ENCODE measurements at regions not wholly inside any gene's neighbourhood (a gene's known extent, or its start where the extent isn't known, plus 50 kb on each side); places are given as distances from the start of the nearest gene placed in this dataset.

GRCh38 chr12:127820271-127820670, 446.7 kb upstream of the TMEM132C start:
- TF ChIP-seq, protein P1, sequence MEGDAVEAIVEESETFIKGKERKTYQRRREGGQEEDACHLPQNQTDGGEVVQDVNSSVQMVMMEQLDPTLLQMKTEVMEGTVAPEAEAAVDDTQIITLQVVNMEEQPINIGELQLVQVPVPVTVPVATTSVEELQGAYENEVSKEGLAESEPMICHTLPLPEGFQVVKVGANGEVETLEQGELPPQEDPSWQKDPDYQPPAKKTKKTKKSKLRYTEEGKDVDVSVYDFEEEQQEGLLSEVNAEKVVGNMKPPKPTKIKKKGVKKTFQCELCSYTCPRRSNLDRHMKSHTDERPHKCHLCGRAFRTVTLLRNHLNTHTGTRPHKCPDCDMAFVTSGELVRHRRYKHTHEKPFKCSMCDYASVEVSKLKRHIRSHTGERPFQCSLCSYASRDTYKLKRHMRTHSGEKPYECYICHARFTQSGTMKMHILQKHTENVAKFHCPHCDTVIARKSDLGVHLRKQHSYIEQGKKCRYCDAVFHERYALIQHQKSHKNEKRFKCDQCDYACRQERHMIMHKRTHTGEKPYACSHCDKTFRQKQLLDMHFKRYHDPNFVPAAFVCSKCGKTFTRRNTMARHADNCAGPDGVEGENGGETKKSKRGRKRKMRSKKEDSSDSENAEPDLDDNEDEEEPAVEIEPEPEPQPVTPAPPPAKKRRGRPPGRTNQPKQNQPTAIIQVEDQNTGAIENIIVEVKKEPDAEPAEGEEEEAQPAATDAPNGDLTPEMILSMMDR (IDR thresholded peaks at IDR 0.05), result no peak
- no peak for TF ChIP-seq POLR2A (IDR thresholded peaks at IDR 0.05)

Data from heart left ventricle (tissue), 13 donors.